Endodermal cell (in vitro differentiated cells): ENCODE measurements at regions not wholly inside any gene's neighbourhood (a gene's known extent, or its start where the extent isn't known, plus 50 kb on each side); places are given as distances from the start of the nearest gene placed in this dataset.

ENCODE experiments used
- DNase-seq: peaks from one replicate; pipeline ENCODE4 v3.0.0-alpha.2; 2017
- H3K27ac ChIP-seq: 2 replicates; pipeline ENCODE4 v1.5.1; 2013; ENCODE audit warnings: mild to moderate bottlenecking, low read depth, low read length, moderate library complexity
- H3K27me3 ChIP-seq: 2 replicates; pipeline ENCODE4 v1.6.1; 2013; ENCODE audit warnings: mild to moderate bottlenecking, low read length, moderate library complexity; ENCODE audit not compliant: insufficient read depth, control insufficient read depth, poor library complexity, severe bottlenecking
- H3K36me3 ChIP-seq: 2 replicates; pipeline ENCODE4 v1.7.0; 2013; ENCODE audit warnings: mild to moderate bottlenecking, low read length, moderate library complexity; ENCODE audit not compliant: control insufficient read depth, insufficient read depth
- H3K4me1 ChIP-seq: one replicate; pipeline ENCODE4 v1.7.0; 2013; ENCODE audit warnings: low read length; ENCODE audit not compliant: control insufficient read depth, insufficient read depth
- H3K4me3 ChIP-seq: 2 replicates; pipeline ENCODE4 v1.5.1; 2013; ENCODE audit warnings: mild to moderate bottlenecking, low read length, moderate library complexity
- H3K9ac ChIP-seq: 2 replicates; pipeline ENCODE4 v1.6.1; 2013; ENCODE audit warnings: mild to moderate bottlenecking, low read length, moderate library complexity; ENCODE audit not compliant: poor library complexity, severe bottlenecking; ENCODE audit errors: extremely low read depth
- H3K9me3 ChIP-seq: 2 replicates; pipeline ENCODE4 v1.6.1; 2013; ENCODE audit warnings: mild to moderate bottlenecking, low read length, moderate library complexity; ENCODE audit not compliant: control insufficient read depth
- H3K27ac Mint-ChIP-seq: 2 replicates; pipeline ENCODE4 v1.8.0; 2020; ENCODE audit warnings: mixed read lengths
- H3K27me3 Mint-ChIP-seq: 2 replicates; pipeline ENCODE4 v1.8.0; 2021; ENCODE audit warnings: mild to moderate bottlenecking, mixed read lengths; ENCODE audit not compliant: insufficient read depth
- H3K36me3 Mint-ChIP-seq: 2 replicates; pipeline ENCODE4 v1.8.0; 2020; ENCODE audit warnings: low read depth, mixed read lengths
- H3K4me1 Mint-ChIP-seq: 2 replicates; pipeline ENCODE4 v1.8.0; 2020; ENCODE audit warnings: mixed read lengths
- H3K4me3 Mint-ChIP-seq: 2 replicates; pipeline ENCODE4 v1.8.0; 2020; ENCODE audit warnings: mild to moderate bottlenecking, moderate library complexity, mixed read lengths
- H3K9me3 Mint-ChIP-seq: 2 replicates; pipeline ENCODE4 v1.8.0; 2020; ENCODE audit warnings: mild to moderate bottlenecking, mixed read lengths
- WGBS, 2 experiments: methylation state at CpG; one replicate each; pipeline versions ENCODE4 v1.1.5 to v1.1.7; 2013; ENCODE audit warnings: missing lambda C conversion rate in 2 of 2, mixed read lengths in 1 of 2; ENCODE audit not compliant: insufficient coverage in 1 of 2, insufficient read length in 1 of 2; 5-methylcytosine and 5-hydroxymethylcytosine counted together
- TF ChIP-seq, protein P1 (sequence below): fragments of 200-600 bp; sonication (generic); conservative IDR thresholded peaks from 2 replicates; pipeline ENCODE4 v1.5.0; 2021; ENCODE audit warnings: antibody characterized with exemption, mild to moderate bottlenecking

DNA sequence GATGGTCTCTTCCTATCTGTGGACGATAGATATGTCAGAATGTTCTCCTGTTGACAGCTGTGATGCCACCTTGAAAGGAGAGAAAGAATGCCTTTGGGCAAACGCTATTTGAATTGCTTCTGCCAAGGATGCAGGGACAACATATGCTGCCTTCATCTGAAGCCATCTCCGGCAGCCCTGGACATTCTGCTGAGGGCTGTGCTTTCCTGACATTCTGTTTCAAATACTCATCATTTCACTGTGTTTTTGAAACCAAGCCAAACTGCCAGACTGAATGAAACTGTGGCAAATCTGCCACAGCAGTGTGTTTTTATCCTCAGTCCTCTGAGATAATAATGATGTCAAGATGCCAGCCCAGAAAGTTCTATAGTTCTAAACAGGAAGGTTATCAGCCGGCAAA lies 85.8 kb upstream of the BCAT1 start:
- Histone ChIP-seq H3K27ac (no peak overlapping the region), H3K9me3 (no peaks in the 10 kb centered on the region), H3K9ac (no peak overlapping the region), H3K4me1 (no peaks in the 10 kb centered on the region), H3K4me3 (no peak overlapping the region), H3K27me3 (no peaks in the 10 kb centered on the region), H3K36me3 (no peaks in the 10 kb centered on the region)
- Mint-ChIP-seq H3K27ac (no peak overlapping the region), H3K4me1 (no peaks in the 10 kb centered on the region), H3K4me3 (no peak overlapping the region), H3K9me3 (no peaks in the 10 kb centered on the region), H3K27me3 (no peaks in the 10 kb centered on the region), H3K36me3 (no peaks in the 10 kb centered on the region)
- TF ChIP-seq, protein P1, sequence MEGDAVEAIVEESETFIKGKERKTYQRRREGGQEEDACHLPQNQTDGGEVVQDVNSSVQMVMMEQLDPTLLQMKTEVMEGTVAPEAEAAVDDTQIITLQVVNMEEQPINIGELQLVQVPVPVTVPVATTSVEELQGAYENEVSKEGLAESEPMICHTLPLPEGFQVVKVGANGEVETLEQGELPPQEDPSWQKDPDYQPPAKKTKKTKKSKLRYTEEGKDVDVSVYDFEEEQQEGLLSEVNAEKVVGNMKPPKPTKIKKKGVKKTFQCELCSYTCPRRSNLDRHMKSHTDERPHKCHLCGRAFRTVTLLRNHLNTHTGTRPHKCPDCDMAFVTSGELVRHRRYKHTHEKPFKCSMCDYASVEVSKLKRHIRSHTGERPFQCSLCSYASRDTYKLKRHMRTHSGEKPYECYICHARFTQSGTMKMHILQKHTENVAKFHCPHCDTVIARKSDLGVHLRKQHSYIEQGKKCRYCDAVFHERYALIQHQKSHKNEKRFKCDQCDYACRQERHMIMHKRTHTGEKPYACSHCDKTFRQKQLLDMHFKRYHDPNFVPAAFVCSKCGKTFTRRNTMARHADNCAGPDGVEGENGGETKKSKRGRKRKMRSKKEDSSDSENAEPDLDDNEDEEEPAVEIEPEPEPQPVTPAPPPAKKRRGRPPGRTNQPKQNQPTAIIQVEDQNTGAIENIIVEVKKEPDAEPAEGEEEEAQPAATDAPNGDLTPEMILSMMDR = no peak
- DNase-seq = no peak
- WGBS, 2 experiments = 86 to 90% methylated on average over 4 of the region's 4 CpGs

DNA sequence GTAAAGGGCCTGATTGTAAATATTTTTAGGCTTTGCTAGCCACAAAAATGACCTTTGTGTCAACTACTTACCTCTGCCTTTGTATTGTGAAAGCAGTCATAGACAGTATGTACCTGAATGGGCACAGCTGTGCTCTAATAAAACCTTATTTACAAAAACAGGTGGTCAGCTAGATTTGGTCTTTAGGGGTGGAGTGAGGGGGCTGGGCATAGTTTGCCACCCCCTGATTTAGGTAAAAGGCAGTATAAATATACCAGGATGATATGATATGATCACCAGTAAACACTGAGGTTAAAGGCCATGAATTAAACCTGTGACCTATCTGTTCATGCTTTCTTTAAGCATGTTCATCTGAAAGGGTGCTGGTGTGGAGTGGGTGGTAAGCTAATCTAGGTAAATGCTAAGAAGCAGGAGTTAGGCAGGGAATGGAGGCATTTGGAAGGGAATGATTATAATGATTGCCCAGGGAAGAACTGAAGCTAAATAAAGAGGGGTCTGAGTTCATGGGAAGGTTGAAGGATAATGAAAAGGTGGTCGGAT lies 77.1 kb upstream of the BCAT1 start:
- TF ChIP-seq, protein P1 = no peak
- Histone ChIP-seq H3K9ac (no peak overlapping the region), H3K4me1 (no peaks in the 10 kb centered on the region), H3K36me3 (no peaks in the 10 kb centered on the region), H3K27me3 (no peaks in the 10 kb centered on the region), H3K27ac (no peak overlapping the region), H3K9me3 (no peaks in the 10 kb centered on the region), H3K4me3 (no peak overlapping the region)
- H3K9me3 Mint-ChIP-seq = no peaks in the 10 kb centered on the region
- no peak for DNase-seq
- no peak overlapping the region for H3K27ac Mint-ChIP-seq
- WGBS, 2 experiments = 80% methylated on average over 1 of the region's 1 CpG; no CpG with 5 or more reads in 1 of the 2 experiments
- H3K4me3 Mint-ChIP-seq = no peak overlapping the region
- H3K36me3 Mint-ChIP-seq = no peaks in the 10 kb centered on the region
- H3K4me1 Mint-ChIP-seq = no peaks in the 10 kb centered on the region
- no peaks in the 10 kb centered on the region for H3K27me3 Mint-ChIP-seq

DNA sequence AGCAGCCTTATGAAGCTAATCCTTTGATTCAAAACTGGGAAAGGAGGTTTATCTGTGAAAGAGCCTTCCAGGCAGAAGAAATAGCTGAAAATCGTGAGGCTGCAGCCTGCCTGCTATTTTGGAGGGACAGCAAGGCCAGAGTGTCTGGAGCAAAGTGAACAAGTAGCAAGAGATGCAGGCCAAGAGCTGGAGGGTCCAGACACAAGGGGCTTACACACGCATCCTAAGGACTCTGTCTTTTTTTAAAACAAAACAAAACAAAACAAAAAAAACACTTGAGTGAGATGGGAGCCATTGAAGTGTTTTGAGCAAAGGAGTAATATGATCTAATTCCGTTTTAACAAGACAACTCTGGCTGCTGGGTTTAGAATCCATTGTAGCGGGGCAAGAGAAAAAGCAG lies 76.4 kb upstream of the BCAT1 start:
- no peaks in the 10 kb centered on the region for H3K27me3 Mint-ChIP-seq
- Histone ChIP-seq H3K4me3 (no peak overlapping the region), H3K9me3 (no peaks in the 10 kb centered on the region), H3K27ac (no peak overlapping the region), H3K4me1 (no peaks in the 10 kb centered on the region), H3K36me3 (no peaks in the 10 kb centered on the region), H3K9ac (no peak overlapping the region), H3K27me3 (no peaks in the 10 kb centered on the region)
- WGBS, 2 experiments = 74 to 90% methylated on average over 3 of the region's 4 CpGs
- no peaks in the 10 kb centered on the region for H3K36me3 Mint-ChIP-seq
- no peak overlapping the region for H3K4me3 Mint-ChIP-seq
- TF ChIP-seq, protein P1 = no peak
- no peak overlapping the region for H3K27ac Mint-ChIP-seq
- no peak for DNase-seq
- peaks cover under 1% of the 10 kb centered on the region for H3K9me3 Mint-ChIP-seq
- H3K4me1 Mint-ChIP-seq = no peaks in the 10 kb centered on the region
